Mucosa of gallbladder (tissue), 1 donor: ENCODE measurements at regions not wholly inside any gene's neighbourhood (a gene's known extent, or its start where the extent isn't known, plus 50 kb on each side); places are given as distances from the start of the nearest gene placed in this dataset.

Experiments used
- DNase-seq: peaks from one replicate; pipeline ENCODE4 v3.0.0-alpha.2; 2020; ENCODE audit warnings: low spot score
- donor health status: DM: no; HTN: no; CAD: no.

DNA sequence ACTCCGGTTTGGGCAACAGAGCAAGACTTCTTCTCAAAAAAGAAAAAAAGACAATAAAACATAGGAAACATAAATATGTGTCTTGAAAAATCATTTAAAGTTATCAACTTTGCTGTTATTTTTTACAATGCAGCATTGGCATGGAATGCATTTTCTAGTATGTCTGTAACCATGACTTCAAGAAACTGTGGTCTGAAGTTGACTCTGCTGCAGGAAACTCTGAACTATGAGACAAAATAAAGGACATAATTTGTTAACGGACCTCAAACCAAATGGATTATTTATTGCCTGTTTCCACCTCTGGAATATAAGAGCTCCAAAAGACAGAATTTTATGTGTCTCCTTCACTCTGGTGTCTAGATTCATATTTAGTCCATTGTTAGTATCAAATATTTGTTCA, 79.1 kb downstream of the TRIB2 start:
- DNase-seq: no peak

DNA sequence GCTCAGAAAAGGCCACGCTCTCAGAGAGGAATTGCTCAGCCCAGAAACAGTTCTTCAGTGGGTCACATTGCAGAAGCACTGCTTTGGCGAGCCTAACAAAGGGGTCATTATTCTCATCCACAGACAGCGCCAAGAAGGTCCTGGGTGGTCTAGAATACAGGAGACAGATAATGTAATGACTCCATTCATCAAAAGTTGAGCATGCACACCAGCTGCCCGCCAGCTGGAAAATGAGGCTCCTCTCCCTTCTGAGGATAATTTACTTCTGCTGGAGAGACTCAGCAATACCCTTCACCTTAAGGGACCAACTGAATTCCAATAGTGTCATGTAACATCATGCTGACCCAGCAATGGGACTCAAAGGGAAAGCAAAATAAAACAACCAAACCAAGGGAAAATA, 79.9 kb downstream of the TRIB2 start:
- DNase-seq: peak; percentile 19

- no peak for DNase-seq
Measured at GRCh38 chr2:12797815-12798214, 81.1 kb downstream of the TRIB2 start.

- no peak for DNase-seq
Measured at GRCh38 chr2:12803607-12804006, 86.9 kb downstream of the TRIB2 start.

DNA sequence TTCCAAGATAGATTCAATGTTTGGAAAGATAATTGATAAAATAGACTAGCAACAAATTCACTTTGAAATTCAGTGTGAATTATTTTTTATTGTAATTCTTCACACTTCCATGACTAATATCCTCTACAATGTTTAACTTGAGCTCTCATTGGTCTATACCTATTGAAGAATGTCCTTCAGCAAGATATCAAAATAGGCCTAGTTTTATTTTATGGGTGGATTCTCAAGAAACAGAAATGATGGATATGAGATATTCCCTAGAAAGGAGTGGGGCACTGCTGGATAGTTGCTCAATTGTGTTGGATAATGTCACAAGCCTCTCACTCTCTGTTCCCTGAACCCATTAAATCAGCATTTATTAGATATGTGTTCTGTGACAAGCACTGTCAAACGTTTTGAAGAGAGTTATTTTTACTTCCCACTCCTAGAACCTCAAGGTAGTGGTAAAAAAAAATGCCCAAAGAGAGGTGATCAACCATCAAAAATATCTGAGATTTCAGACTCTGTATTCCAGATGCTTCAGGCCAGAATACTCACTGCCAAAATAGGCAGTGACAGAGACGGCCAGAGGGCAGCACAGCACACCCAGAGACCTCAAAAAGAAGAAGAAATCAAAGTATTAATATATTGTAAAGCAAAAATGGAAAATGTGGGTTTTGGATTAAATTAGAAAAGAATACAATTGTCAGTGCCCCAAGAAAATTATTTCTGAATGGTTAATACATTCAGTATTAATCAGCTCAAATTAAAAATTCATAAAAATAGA, 87.5 kb downstream of the TRIB2 start:
- DNase-seq: no peak

DNA sequence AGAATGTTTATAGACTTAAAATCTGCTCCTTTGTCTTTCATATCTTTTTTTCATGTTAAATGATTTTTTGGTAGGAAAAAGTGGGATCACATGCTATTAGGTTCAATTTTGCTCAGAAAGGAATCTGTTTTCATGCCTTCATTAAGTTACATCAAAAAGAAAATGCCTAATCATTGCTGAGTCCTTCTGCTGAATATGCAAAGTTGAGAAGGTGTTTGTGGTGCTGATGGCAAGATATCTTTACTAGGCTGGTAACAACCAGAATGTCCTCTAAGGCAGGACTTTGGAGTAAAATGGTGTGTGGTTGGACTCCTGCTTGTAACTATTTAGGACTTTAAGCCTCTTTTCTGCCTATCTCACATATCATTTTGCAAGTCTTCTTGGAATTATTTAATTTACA, 88.3 kb downstream of the TRIB2 start:
- no peak for DNase-seq

DNA sequence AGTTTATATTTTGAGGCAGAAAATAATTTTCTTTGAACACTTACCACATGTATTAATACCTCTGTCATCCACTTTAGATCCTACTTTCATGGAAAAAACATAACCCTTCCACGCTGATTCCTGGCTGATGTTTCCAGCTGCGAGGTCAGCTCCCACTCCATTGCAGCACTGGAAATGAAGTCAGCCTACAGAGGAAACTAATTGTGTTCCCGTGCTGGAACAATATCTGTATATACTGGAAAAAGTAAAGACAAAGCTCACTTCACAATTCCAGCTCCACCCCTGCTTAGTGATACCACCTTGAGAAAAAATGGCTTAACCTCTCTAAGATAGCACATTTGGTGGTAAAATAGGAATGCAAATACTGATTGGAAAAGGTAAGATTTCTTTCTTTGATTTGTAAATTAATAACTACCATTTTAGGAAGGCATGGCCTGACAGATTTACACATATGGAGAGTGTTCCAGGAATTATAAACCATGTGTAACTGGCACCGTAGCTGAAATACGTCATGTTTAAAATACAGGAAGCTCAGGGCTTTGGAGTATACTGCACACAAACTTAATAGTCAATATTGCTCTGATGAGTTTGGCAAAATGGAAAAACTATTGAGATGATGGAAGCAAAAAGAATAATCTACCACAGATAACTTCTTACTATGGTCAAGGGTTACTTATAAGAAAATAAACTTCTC, 90.0 kb downstream of the TRIB2 start:
- no peak for DNase-seq

- DNase-seq: no peak
Measured at GRCh38 chr2:12807907-12808810, 91.4 kb downstream of the TRIB2 start.

DNA sequence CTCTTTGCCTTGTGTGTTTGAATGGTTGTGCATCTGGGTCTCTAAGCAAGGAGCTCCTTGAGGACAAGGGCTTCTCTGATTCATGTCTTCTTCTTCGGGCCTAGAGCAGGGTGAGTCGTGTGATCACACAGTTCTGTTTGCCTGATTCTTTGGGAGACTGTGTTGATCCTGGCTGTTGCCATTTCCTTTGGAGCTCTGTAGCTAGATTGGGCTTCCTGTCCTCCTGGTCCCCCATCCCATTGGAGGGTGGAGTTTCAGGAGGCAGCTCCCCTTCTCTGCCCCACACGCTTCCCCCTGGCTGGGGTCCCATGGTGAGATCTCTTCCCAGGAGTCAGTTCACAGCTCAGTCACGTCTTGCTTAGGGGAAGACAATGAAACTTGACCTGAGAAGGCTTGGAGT, 92.8 kb downstream of the TRIB2 start:
- DNase-seq: no peak

DNA sequence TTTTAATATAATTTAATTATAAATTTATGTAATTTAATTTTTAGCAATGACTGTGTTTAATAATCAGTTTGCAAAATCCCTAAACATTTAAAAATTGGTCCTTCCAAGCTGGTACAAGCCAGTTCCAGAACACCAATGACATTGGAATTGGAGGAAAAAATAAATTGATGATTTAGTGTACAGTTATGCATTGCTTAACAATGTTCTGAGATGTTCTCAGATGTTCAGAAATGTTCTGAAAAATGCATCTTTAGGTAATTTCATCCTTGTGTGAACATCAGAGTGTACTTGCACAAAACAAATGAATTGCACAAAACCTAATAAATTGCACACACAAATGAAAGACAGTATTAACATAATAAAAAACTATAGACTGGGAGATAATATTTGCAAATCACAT, 95.2 kb downstream of the TRIB2 start:
- DNase-seq: no peak

GRCh38 chr2:12813166-12813565, 96.4 kb downstream of the TRIB2 start:
- no peak for DNase-seq

- no peak for DNase-seq
Measured at GRCh38 chr2:12816379-12817306, 99.9 kb downstream of the TRIB2 start.

GRCh38 chr2:12817870-12818269, 101.1 kb downstream of the TRIB2 start:
- no peak for DNase-seq

DNA sequence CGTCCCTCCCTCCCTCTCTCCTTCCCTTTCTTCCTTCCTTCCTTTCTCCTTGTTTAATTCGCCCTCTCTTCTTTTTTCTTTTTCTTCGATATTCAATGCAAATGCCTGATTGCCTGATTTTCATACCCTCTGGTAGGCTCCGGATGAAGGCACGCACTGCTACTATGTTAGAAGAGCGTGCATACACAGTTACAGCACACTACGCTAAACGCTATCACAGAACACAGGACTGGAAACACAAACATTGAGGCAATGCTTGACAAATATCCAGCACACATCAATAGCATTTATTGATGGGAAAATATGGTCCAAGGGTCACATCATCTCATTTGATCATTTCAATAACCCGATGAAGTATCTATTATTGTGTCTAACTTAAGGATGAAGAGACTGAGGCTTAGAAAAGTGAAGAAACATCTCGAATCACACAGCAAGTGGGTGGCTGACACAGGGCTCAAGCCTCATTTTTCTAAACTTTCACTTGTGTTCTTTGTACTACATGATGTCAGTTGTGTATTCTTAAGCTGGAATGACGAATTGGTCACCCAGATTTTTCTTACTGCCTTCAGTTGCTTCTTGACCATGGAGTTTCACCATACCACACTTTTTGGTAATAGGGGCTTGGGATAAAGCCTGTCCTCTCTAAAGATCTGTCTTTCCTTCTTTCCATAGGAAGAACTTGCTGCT, 101.8 kb downstream of the TRIB2 start:
- no peak for DNase-seq

GRCh38 chr2:12819103-12819475, 102.4 kb downstream of the TRIB2 start:
- DNase-seq: peak; percentile 84

GRCh38 chr2:12819721-12820120, 103.0 kb downstream of the TRIB2 start:
- no peak for DNase-seq

DNA sequence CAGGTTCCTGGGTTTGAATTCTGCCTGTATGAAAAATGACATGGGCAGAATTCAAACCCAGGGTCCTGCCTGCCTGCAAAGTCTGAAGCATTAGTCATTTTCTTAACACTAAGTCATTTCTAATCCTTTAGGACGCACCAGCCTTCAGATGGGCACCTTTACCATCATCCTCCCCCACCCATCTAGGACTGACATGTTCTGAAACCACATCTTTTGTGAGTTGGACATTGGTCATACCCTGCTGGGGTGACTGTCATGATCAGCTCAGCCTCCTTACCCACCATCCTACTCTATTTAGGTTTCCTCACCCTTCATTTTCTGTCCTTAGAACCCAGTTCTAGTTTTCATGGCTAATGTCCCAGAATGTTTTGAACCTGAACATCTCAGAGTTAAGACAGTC, 104.9 kb downstream of the TRIB2 start:
- DNase-seq: no peak

DNA sequence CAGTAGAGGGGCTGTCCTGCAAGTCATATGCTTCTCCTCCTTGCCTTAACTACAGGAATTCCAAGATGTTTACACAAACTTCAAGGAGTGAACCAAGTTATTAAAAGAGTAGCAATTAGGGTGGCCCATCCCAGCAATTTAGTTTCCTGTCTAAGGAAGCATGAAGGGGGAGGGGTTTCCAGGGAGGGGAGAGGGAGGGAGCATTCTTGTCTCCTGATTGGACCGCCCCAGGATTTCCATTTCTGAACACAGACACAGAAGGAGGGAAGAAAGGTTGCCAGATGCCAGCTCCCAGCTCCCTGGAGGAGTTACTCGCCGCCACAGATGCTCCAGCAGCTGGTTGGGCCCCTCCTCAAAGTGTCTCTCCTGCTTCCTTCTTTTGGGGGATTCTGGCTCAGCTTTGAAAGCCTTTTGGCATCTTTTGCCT, 107.6 kb downstream of the TRIB2 start:
- no peak for DNase-seq

DNA sequence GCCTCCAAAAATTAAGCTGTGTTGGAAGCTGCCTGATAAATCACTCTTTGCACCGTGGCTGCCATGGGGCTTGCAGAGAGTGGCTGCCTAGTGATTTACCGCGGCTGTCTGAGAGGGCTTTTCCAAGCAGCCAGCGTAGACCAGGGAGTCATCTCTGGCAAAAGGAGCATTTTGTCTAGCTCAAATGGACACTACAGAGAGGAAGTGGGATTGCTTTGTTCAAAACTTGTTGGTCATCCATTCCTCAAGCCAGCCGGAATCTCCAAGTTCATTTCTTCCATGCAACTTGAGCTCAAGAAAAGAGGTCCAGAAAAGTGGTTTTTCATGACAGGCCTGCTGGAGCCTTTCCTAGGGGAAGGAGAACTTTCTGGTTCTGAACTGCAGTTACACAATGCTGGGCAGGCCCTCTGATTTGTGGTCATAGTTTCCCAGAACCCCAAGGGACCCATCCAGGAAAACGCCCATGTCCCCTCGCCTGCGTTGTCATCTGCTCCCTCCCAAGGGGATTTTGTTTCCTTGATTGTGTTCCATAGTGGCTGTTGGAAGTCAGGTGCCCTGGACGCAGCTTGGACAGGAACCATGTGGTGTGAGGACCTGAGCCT, 108.1 kb downstream of the TRIB2 start:
- DNase-seq: peak; percentile 34

DNA sequence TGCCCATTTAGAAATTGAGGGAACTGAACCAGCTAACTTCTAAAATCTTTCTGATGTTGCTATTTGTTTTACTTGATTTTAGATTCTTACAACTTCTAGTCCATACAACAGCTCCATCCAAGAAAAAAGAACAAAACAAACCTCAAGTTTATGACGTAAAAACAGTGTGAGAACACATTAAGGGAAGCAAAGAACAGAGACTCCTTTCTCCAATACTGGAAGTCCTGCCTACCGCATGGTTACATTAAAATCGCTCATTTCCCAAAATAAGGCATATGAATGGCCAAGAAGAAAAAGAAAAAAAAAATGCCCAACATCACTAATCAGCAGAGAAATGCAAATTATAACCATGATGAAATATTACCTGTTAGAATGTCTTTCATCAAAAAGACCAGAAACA, 110.0 kb downstream of the TRIB2 start:
- no peak for DNase-seq
